SK-N-SH (cell line): ENCODE measurements at regions not wholly inside any gene's neighbourhood (a gene's known extent, or its start where the extent isn't known, plus 50 kb on each side); places are given as distances from the start of the nearest gene placed in this dataset.
"Not testable (repeated sequence)": the region's sequence is repeated elsewhere in the genome, so short reads cannot be mapped to it uniquely, and the experiment has no call there.

Source experiments
- CTCF ChIA-PET: fragments of 300-600, 350-600 bp; formaldehyde crosslinking; extraction: SDS; loops from one replicate; lab custom pipeline; 2021; lab: Yijun Ruan, JAX
- POLR2A ChIA-PET: fragments of 350-600 bp; sonication (Branson Sonifier 250); formaldehyde crosslinking; extraction: SDS; loops from one replicate; lab custom pipeline; 2020; ENCODE audit warnings: antibody characterized with exemption, inconsistent platforms; lab: Yijun Ruan, JAX
- DNase-seq: peaks from one replicate; pipeline ENCODE4 v3.0.0; 2012
- H2AFZ ChIP-seq: fragments of 200-600 bp; sonication (generic); 2 replicates; pipeline ENCODE4 v1.8.1; 2016; ENCODE audit warnings: antibody characterized with exemption, mild to moderate bottlenecking, low read depth
- H3F3A ChIP-seq: fragments of 200-600 bp; sonication (generic); replicated peaks from 2 replicates; pipeline ENCODE3; 2016; ENCODE audit warnings: antibody characterized with exemption, mild to moderate bottlenecking; ENCODE audit not compliant: insufficient read depth
- H3K27ac ChIP-seq, 2 experiments: fragments of 200-500 bp in 1 of 2; fragments of 200-600 bp in 1 of 2; sonication (Bioruptor generic) in 1 of 2; sonication (generic), shearing (Covaris generic) in 1 of 2; 2 replicates each; pipeline versions ENCODE4 v1.5.1 to v1.6.1; 2014 to 2016; ENCODE audit warnings: low read depth in 2 of 2, inconsistent platforms in 1 of 2, low read length in 1 of 2, mild to moderate bottlenecking in 1 of 2, mixed read lengths in 1 of 2
- H3K27me3 ChIP-seq: fragments of 200-600 bp; sonication (generic), shearing (Covaris generic); 2 replicates; pipeline ENCODE4 v1.6.1; 2016; ENCODE audit warnings: mixed run types; ENCODE audit not compliant: insufficient read depth
- H3K36me3 ChIP-seq, 2 experiments: fragments of 200-500 bp in 1 of 2; fragments of 200-600 bp in 1 of 2; sonication (Bioruptor generic) in 1 of 2; sonication (generic) in 1 of 2; replicated peaks in 1 of 2; 2 replicates each; pipeline versions ENCODE3 to v1.5.1; 2014 to 2016; ENCODE audit warnings: low read length in 1 of 2, mild to moderate bottlenecking in 1 of 2; ENCODE audit not compliant: insufficient read depth in 2 of 2, control insufficient read depth in 1 of 2
- H3K4me1 ChIP-seq, 2 experiments: fragments of 200-500 bp in 1 of 2; fragments of 200-600 bp in 1 of 2; sonication (Bioruptor generic) in 1 of 2; sonication (generic), shearing (Covaris generic) in 1 of 2; 2 replicates each; pipeline versions ENCODE4 v1.5.1 to v1.6.1; 2014 to 2016; ENCODE audit warnings: low read depth in 1 of 2, low read length in 1 of 2, mixed run types in 1 of 2; ENCODE audit not compliant: insufficient read depth in 2 of 2, control insufficient read depth in 1 of 2
- H3K4me2 ChIP-seq: fragments of 200-600 bp; sonication (generic), shearing (Covaris generic); 2 replicates; pipeline ENCODE4 v1.6.1; 2017; ENCODE audit warnings: mixed run types
- H3K4me3 ChIP-seq, 2 experiments: fragments of 200-500 bp in 1 of 2; fragments of 200-600 bp in 1 of 2; sonication (Bioruptor generic) in 1 of 2; sonication (generic), shearing (Covaris generic) in 1 of 2; 2 replicates each; pipeline versions ENCODE4 v1.5.1 to v1.8.1; 2014 to 2016; ENCODE audit warnings: low read depth in 2 of 2, inconsistent platforms in 1 of 2, low read length in 1 of 2, mild to moderate bottlenecking in 1 of 2, mixed read lengths in 1 of 2, moderate library complexity in 1 of 2
- H3K79me2 ChIP-seq: fragments of 200-600 bp; sonication (generic); 2 replicates; pipeline ENCODE4 v1.8.1; 2017; ENCODE audit warnings: mild to moderate bottlenecking; ENCODE audit not compliant: insufficient read depth
- H3K9ac ChIP-seq: fragments of 200-600 bp; sonication (generic); 2 replicates; pipeline ENCODE4 v1.6.1; 2017; ENCODE audit warnings: mixed run types
- H3K9me2 ChIP-seq: fragments of 200-600 bp; sonication (generic); 2 replicates; pipeline ENCODE4 v1.6.1; 2017; ENCODE audit warnings: mixed run types
- H3K9me3 ChIP-seq: fragments of 200-600 bp; sonication (generic); 2 replicates; pipeline ENCODE4 v1.6.1; 2017; ENCODE audit warnings: mixed run types, mild to moderate bottlenecking, moderate library complexity
- H4K20me1 ChIP-seq: fragments of 200-600 bp; sonication (generic); 2 replicates; pipeline ENCODE4 v1.6.1; 2017; ENCODE audit warnings: mild to moderate bottlenecking, mixed run types; ENCODE audit not compliant: insufficient read depth
- CHD2 ChIP-seq: fragments of 150-350 bp; IDR thresholded peaks from 2 replicates; pipeline ENCODE4 v1.6.1; 2018; ENCODE audit warnings: low read length; ENCODE audit not compliant: partially characterized antibody
- ELF1 ChIP-seq: IDR thresholded peaks from 2 replicates; pipeline ENCODE4 v1.4.0; 2012
- EP300 ChIP-seq, 2 experiments: IDR thresholded peaks; 2 replicates each; pipeline versions ENCODE4 v1.4.0 to v1.6.1; 2012; ENCODE audit warnings: borderline replicate concordance in 1 of 2, low read depth in 1 of 2, low read length in 1 of 2
- FOXM1 ChIP-seq: IDR thresholded peaks from 2 replicates; pipeline ENCODE4 v1.4.0; 2012; ENCODE audit warnings: low read depth, mild to moderate bottlenecking
- GABPA ChIP-seq: IDR thresholded peaks from 2 replicates; pipeline ENCODE4 v1.4.0; 2012; ENCODE audit warnings: low read depth, mild to moderate bottlenecking
- JUND ChIP-seq: IDR thresholded peaks from 2 replicates; pipeline ENCODE4 v1.4.0; 2012
- NFIC ChIP-seq: IDR thresholded peaks from 2 replicates; pipeline ENCODE4 v1.4.0; 2012; ENCODE audit warnings: borderline replicate concordance
- POLR2AphosphoS5 ChIP-seq: IDR thresholded peaks from 2 replicates; pipeline ENCODE4 v1.6.1; 2012; ENCODE audit warnings: low read depth, low read length
- RFX5 ChIP-seq: IDR thresholded peaks from 2 replicates; pipeline ENCODE4 v1.6.1; 2012; ENCODE audit warnings: mild to moderate bottlenecking, improper control_type of control experiment, low read length
- RXRA ChIP-seq: IDR thresholded peaks from 2 replicates; pipeline ENCODE4 v1.4.0; 2012; ENCODE audit warnings: low read depth, mild to moderate bottlenecking, borderline replicate concordance
- SIN3A ChIP-seq: IDR thresholded peaks from 2 replicates; pipeline ENCODE4 v1.6.1; 2012; ENCODE audit warnings: low read depth, mild to moderate bottlenecking, low read length, moderate library complexity, borderline replicate concordance
- SMC3 ChIP-seq: IDR thresholded peaks from 2 replicates; pipeline ENCODE4 v1.6.1; 2012; ENCODE audit warnings: low read depth, low read length, improper control_type of control experiment
- TAF1 ChIP-seq: IDR thresholded peaks from 2 replicates; pipeline ENCODE4 v1.6.1; 2012; ENCODE audit warnings: low read depth, mild to moderate bottlenecking, low read length, moderate library complexity, borderline replicate concordance
- TCF12 ChIP-seq: IDR thresholded peaks from 2 replicates; pipeline ENCODE4 v1.4.0; 2012
- WGBS: methylation state at CpG from one replicate; pipeline ENCODE4 v1.1.6; 2017; ENCODE audit warnings: low lambda C conversion rate; 5-methylcytosine and 5-hydroxymethylcytosine counted together
- TF ChIP-seq, protein P1 (sequence below): IDR thresholded peaks from 2 replicates; pipeline ENCODE4; 2012
- TF ChIP-seq, protein P2 (sequence below): IDR thresholded peaks from 2 replicates; pipeline ENCODE4 v1.6.1; 2012; ENCODE audit warnings: mild to moderate bottlenecking, low read depth, low read length, moderate library complexity
- TF ChIP-seq, protein P3 (sequence below): IDR thresholded peaks from 2 replicates; pipeline ENCODE4 v1.4.0; 2012; ENCODE audit warnings: low read depth, borderline replicate concordance
- TF ChIP-seq, protein P4 (sequence below): IDR thresholded peaks from 2 replicates; pipeline ENCODE4 v1.4.0; 2012; ENCODE audit warnings: low read depth, borderline replicate concordance

DNA sequence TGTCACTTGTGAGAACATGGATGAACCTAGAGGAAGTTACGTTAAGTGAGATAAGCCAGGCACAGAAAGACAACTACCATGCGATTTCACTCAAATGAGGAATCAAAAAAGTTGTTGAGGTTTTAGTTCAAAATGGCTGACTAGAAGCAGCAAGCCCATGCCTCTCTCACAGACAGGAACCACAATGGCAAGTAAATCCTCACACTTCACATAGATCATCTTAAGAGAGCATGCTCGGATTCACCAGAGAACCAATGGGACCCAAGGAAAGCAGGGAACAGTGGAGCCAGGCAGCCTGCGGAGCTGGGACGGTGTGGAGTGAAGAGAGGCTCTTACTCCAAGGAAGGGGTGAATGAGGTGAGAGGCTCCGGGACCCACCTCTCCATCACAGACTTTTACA, 581.0 kb downstream of the UQCRFS1 start:
- DNase-seq, result no peak
- Histone ChIP-seq H3K79me2 (no peaks in the 10 kb centered on the region), H3K27ac (no peak overlapping the region), H3K4me2 (no peak overlapping the region), H2AFZ (no peak overlapping the region), H3K36me3 (no peaks in the 10 kb centered on the region), H3K4me1 (no peaks in the 10 kb centered on the region), H3F3A (no peaks in the 10 kb centered on the region), H3K9ac (no peak overlapping the region), H3K27me3 (no peaks in the 10 kb centered on the region), H3K9me2 (no peaks in the 10 kb centered on the region), H3K9me3 (peaks cover 3% of the 10 kb centered on the region; the same call in 1 of the 2 replicates), H3K4me3 (no peak overlapping the region), H4K20me1 (no peaks in the 10 kb centered on the region)
- ChIA-PET CTCF (interaction anchor here (2.9 kb wide), 1 partner anchor 13 kb away, joined by 25 read pairs; no protein-coding TSS in a partner anchor), POLR2A (no interaction called here)
- WGBS, result 29% methylated on average over 6 of the region's 6 CpGs
- TF ChIP-seq RFX5, result no peak
- TF ChIP-seq SMC3, result no peak

DNA sequence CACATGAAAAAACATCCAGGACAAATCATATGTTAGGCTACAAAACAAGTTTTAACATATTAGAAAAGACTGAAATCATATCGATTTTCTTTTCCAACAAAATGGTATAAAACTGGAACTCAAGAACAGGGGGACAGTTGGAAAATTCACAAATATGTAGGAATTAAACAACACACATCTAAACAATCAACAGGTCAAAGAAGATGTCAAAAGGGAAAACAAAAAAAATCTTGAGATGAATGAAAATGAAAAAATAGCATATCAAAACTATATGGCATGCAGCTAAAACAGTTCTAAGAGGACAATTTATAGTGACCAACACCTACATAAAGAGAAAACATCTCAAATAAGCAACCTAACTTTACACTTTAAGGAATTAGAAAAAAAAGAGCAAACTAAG, 585.3 kb downstream of the UQCRFS1 start:
- WGBS, result 0% methylated on average over 1 of the region's 1 CpG
- Histone ChIP-seq H3K27ac (no peak overlapping the region), H3K4me3 (no peak overlapping the region), H3K4me1 (no peaks in the 10 kb centered on the region), H3K9ac (no peak overlapping the region), H4K20me1 (no peaks in the 10 kb centered on the region), H3K4me2 (no peak overlapping the region), H3K27me3 (no peaks in the 10 kb centered on the region), H2AFZ (no peak overlapping the region), H3K9me2 (no peaks in the 10 kb centered on the region), H3K36me3 (no peaks in the 10 kb centered on the region), H3F3A (no peaks in the 10 kb centered on the region), H3K9me3 (peaks cover 3% of the 10 kb centered on the region; the same call in 1 of the 2 replicates), H3K79me2 (no peaks in the 10 kb centered on the region)
- POLR2A ChIA-PET, result no interaction called here
- CTCF ChIA-PET, result no interaction called here
- TF ChIP-seq POLR2AphosphoS5 (no peak), SMC3 (no peak), ELF1 (no peak), CHD2 (no peak), GABPA (no peak), TAF1 (no peak), RXRA (no peak), TCF12 (no peak), JUND (no peak), FOXM1 (no peak), NFIC (no peak), SIN3A (no peak), EP300 (IDR thresholded peaks at IDR 0.05; ENCODE audit: borderline replicate concordance in 1 of 2, low read depth in 1 of 2, low read length in 1 of 2) (no peak)
- TF ChIP-seq, protein P1, sequence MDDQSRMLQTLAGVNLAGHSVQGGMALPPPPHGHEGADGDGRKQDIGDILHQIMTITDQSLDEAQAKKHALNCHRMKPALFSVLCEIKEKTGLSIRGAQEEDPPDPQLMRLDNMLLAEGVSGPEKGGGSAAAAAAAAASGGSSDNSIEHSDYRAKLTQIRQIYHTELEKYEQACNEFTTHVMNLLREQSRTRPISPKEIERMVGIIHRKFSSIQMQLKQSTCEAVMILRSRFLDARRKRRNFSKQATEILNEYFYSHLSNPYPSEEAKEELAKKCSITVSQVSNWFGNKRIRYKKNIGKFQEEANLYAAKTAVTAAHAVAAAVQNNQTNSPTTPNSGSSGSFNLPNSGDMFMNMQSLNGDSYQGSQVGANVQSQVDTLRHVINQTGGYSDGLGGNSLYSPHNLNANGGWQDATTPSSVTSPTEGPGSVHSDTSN, result no peak
- TF ChIP-seq, protein P2, sequence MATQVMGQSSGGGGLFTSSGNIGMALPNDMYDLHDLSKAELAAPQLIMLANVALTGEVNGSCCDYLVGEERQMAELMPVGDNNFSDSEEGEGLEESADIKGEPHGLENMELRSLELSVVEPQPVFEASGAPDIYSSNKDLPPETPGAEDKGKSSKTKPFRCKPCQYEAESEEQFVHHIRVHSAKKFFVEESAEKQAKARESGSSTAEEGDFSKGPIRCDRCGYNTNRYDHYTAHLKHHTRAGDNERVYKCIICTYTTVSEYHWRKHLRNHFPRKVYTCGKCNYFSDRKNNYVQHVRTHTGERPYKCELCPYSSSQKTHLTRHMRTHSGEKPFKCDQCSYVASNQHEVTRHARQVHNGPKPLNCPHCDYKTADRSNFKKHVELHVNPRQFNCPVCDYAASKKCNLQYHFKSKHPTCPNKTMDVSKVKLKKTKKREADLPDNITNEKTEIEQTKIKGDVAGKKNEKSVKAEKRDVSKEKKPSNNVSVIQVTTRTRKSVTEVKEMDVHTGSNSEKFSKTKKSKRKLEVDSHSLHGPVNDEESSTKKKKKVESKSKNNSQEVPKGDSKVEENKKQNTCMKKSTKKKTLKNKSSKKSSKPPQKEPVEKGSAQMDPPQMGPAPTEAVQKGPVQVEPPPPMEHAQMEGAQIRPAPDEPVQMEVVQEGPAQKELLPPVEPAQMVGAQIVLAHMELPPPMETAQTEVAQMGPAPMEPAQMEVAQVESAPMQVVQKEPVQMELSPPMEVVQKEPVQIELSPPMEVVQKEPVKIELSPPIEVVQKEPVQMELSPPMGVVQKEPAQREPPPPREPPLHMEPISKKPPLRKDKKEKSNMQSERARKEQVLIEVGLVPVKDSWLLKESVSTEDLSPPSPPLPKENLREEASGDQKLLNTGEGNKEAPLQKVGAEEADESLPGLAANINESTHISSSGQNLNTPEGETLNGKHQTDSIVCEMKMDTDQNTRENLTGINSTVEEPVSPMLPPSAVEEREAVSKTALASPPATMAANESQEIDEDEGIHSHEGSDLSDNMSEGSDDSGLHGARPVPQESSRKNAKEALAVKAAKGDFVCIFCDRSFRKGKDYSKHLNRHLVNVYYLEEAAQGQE, result no peak
- TF ChIP-seq, protein P3, sequence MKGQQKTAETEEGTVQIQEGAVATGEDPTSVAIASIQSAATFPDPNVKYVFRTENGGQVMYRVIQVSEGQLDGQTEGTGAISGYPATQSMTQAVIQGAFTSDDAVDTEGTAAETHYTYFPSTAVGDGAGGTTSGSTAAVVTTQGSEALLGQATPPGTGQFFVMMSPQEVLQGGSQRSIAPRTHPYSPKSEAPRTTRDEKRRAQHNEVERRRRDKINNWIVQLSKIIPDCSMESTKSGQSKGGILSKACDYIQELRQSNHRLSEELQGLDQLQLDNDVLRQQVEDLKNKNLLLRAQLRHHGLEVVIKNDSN, result no peak
- TF ChIP-seq, protein P4, sequence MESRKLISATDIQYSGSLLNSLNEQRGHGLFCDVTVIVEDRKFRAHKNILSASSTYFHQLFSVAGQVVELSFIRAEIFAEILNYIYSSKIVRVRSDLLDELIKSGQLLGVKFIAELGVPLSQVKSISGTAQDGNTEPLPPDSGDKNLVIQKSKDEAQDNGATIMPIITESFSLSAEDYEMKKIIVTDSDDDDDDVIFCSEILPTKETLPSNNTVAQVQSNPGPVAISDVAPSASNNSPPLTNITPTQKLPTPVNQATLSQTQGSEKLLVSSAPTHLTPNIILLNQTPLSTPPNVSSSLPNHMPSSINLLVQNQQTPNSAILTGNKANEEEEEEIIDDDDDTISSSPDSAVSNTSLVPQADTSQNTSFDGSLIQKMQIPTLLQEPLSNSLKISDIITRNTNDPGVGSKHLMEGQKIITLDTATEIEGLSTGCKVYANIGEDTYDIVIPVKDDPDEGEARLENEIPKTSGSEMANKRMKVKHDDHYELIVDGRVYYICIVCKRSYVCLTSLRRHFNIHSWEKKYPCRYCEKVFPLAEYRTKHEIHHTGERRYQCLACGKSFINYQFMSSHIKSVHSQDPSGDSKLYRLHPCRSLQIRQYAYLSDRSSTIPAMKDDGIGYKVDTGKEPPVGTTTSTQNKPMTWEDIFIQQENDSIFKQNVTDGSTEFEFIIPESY, result no peak
- no peak for DNase-seq

DNA sequence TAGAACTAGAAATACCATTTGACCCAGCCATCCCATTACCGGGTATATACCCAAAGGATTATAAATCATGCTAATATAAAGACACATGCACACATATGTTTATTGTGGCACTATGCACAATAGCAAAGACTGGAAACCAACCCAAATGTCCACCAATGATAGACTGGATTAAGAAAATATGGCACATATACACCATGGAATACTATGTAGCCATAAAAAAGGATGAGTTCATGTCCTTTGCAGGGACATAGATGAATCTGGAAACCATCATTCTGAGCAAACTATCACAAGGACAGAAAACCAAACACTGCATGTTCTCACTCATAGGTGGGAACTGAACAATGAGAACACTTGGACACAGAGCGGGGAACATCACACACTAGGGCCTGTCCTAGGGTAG, 586.5 kb downstream of the UQCRFS1 start:
- POLR2A ChIA-PET, H3K27me3 ChIP-seq, H3K4me1 ChIP-seq, H2AFZ ChIP-seq, H3K9me2 ChIP-seq, H3K27ac ChIP-seq, H3K9me3 ChIP-seq, H3K9ac ChIP-seq, H3F3A ChIP-seq, H3K36me3 ChIP-seq, H3K4me3 ChIP-seq, CTCF ChIA-PET, DNase-seq, H3K79me2 ChIP-seq, H3K4me2 ChIP-seq, H4K20me1 ChIP-seq: not testable (repeated sequence)
- 0% methylated on average over 2 of the region's 2 CpGs for WGBS
